GM21723 (cell line): ENCODE measurements at regions not wholly inside any gene's neighbourhood (a gene's known extent, or its start where the extent isn't known, plus 50 kb on each side); places are given as distances from the start of the nearest gene placed in this dataset.
"Not testable (repeated sequence)": the region's sequence is repeated elsewhere in the genome, so short reads cannot be mapped to it uniquely, and the experiment has no call there.

Source experiments
- ATAC-seq: cut with Tn5 transposase; IDR thresholded peaks from one replicate; pipeline ENCODE4 v1.9.1; 2021; ENCODE audit warnings: mild to moderate bottlenecking, moderate library complexity; ENCODE audit not compliant: unreplicated experiment

DNA sequence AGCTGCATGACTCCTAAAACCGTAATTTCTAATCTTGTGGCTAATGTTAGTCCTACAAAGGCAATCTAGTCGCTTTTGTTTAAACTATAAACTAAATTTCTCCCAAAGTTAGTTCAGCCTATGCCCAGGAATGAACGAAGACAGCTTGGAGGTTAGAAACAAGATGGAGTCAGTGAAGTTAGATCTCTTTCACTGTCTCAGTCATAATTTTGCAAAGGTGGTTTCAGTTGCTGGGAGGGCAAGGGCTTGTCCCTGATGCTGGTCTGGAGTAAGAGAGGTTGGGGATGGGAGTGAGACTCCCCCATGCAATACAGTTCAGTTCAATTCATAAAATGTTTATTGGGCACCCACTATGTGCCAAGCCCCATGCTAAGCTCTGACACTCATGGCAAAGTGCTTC lies 362.1 kb downstream of the TYW1 start:
- ATAC-seq: not testable (repeated sequence)

DNA sequence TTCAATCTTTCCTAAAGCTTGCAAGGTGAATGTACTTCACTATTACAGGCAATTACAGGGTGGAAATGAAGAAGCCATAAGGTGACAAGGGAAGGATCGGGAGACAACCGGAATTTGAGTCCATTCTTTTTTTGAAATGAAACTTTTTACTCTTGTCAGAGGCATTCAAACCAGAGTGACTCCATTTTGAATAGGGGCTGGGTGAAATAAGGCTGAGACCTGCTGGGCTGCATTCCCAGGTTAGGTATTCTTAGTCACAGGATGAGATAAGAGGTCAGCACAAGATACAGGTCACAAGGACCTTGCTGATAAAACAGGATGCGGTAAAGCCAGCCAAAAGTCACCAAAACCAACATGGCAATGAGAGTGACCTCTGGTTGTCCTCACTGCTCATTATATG lies 363.3 kb downstream of the TYW1 start:
- ATAC-seq: no peak

- ATAC-seq: no peak
Observed at GRCh38 chr7:67361150-67361549, 364.5 kb downstream of the TYW1 start.

GRCh38 chr7:67364441-67365017 lies 367.9 kb downstream of the TYW1 start:
- ATAC-seq: no peak

GRCh38 chr7:67371429-67372305 lies 375.0 kb downstream of the TYW1 start:
- ATAC-seq: peak; percentile 97

DNA sequence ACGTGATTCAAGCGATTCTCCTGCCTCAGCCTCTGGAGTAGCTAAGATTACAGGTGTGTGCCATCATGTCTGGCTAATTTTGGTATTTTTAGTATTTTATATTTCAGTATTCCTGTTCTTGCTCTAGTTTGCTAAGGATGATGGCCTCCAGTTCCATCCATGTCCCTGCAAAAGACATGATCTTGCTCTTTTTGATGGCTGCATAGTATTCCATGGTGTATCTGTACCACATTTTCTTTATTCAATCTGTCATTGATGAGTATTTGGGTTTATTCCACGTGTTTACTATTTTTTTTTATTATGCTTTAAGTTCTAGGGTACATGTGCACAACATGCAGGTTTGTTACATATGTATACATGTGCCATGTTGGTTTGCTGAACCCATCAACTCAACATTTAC lies 376.8 kb downstream of the TYW1 start:
- not testable (repeated sequence) for ATAC-seq

GRCh38 chr7:67375427-67375826 lies 378.8 kb downstream of the TYW1 start:
- no peak for ATAC-seq

GRCh38 chr7:67377939-67378862 lies 381.6 kb downstream of the TYW1 start:
- peak; percentile 87 for ATAC-seq

DNA sequence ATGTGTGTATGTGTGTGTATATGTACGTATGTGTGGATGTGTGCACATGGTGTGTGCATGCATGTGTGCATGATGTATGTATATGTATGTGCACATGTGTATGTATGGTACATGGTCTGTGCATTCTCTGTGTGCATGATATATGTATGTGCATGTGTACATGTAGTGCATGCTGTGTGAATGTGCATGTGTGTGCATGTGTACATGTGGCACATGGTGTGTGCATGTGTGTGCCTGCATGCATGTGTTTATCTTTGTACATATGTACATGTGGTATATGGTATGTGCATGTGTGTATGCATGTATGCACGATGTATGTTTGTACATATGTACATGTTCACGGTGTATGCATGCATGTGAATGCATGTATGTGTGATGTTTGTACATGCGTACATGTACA lies 383.7 kb downstream of the TYW1 start:
- no peak for ATAC-seq

- no peak for ATAC-seq
Observed at GRCh38 chr7:67380858-67381257, 384.2 kb downstream of the TYW1 start.

- ATAC-seq: no peak
Observed at GRCh38 chr7:67387851-67388250, 391.2 kb downstream of the TYW1 start.

GRCh38 chr7:67391168-67391567 lies 394.5 kb downstream of the TYW1 start:
- ATAC-seq: no peak

DNA sequence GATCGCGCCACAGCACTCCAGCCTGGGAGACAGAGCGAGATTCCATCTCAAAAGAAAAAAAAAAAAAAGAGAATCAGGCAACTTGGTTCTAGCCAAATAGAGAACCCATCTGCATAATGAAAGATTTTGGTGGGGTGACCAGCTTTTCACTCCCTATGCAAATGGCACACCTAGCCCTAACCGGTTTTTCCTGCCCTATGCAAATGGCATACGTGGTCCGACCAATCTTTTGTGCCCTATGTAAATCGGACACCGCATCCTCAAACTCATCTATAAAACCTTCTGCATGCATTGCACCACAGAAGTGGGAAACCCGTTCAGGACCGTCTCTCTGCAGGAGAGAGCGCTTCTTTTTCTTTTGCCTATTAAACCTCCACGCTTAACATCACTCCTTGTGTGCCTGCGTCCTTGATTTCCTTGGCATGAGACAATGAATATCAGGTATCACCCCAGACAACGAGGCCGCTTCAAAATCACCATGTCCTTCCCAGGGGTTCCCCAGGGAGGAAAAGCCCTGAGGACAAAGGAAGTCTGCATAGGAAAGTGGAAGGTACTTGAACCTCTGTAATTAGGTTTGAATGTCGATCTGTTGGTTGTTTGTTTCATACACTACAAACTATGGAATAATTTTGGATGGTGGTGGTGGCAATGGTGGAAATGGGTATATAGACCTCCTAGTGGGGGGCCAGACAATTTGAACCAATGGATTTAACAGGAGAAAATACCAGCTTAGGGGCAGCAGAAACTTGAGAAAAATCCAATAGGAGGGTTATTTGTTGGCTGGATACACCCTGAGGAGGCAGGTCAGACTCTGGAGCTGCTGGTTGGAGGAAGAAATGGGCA lies 396.2 kb downstream of the TYW1 start:
- ATAC-seq: no peak

- ATAC-seq: no peak
Observed at GRCh38 chr7:67393903-67394302, 397.3 kb downstream of the TYW1 start.

DNA sequence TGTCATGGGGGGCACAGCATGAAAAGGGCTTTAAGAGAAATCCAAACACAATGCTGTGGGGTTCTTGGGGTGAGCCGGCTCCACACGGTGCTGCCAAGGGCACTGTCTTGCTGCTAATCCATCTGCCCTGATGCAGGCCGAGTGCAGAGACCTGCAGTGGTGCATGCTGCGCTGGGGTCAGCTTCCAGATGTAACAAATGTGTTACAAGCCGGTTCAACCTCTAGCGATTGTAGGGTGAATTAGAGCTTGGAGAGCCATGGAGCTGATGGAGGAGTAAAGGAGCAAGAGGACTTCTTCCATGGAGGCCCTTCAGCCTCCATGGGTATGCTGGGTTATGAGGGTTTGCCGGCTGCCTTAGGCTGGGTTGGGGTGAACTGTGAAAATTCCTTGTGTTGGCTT lies 402.3 kb downstream of the TYW1 start:
- no peak for ATAC-seq

DNA sequence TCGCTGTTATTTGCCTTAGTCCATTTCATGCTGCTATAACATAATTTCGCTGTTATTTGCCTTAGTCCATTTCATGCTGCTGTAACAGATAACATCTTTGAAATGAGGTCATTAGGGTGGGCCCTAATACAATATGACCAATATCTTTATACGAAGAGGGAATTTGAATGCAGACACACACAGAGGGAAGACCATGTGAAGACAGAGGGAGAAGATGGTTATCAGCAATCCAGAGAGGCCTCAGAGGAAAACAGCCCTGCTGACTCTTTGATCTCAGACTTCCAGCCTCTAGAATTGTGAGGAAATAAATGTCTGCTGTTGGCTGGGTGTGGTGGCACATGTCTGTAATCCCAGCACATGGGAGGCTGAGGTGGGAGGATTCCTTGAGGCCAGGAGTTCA lies 404.9 kb downstream of the TYW1 start:
- no peak for ATAC-seq

DNA sequence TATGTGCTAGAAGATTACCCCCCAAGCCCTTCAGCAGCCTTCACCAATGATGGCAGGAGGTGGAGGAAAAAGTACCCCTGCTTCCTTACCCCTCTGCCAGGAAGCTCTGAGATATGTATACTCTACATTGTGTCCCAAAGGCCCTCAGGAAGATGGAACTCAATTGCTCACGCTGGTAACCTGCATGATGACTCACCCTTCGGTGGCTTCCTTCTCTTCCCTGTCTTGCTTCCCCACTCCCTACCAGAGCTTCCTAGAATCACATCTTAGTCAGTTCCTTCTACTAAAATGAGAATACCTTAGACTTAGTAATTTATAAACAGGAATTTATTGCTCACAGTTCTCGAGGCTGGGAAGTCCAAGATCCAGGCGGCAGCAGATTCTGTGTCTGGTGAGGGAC lies 405.6 kb downstream of the TYW1 start:
- no peak for ATAC-seq

DNA sequence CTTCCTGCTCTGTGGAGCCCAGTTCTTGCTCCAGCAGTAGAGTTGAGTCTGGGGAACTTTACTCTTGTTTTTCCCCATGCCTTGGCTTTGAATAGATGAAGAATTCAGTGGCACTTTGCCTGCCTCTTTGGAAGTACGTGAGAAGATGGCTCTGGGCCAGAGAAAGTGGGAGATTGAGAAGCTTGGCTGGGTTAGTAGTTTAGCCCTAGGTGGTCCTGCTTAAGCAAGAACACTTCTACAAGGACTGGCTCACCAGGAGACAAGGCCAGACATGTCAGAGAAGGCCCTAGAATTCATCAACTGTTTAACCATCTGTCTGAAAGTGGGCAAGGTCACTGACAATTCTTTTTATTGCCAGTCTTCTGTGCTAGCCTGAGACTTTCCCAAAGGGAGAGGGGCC lies 410.3 kb downstream of the TYW1 start:
- no peak for ATAC-seq

- ATAC-seq: no peak
Observed at GRCh38 chr7:67407392-67408071, 410.9 kb downstream of the TYW1 start.

GRCh38 chr7:67408109-67408508 lies 411.5 kb downstream of the TYW1 start:
- no peak for ATAC-seq
